Peyer's patch (tissue), 4 donors: ENCODE measurements at regions not wholly inside any gene's neighbourhood (a gene's known extent, or its start where the extent isn't known, plus 50 kb on each side); places are given as distances from the start of the nearest gene placed in this dataset.

Source experiments
- POLR2A ChIP-seq, 2 donors: fragments of 450-650 bp; IDR thresholded peaks; one replicate each; pipeline ENCODE4 v1.5.1; 2017; ENCODE audit warnings: antibody characterized with exemption in 2 of 2, mild to moderate bottlenecking in 2 of 2, moderate library complexity in 2 of 2
- TF ChIP-seq, protein P1 (sequence below), 6 experiments: fragments of 450-650 bp in 4 of 6; fragments of 200-600 bp in 2 of 6; sonication (generic) in 1 of 6; IDR thresholded peaks; one replicate each; pipeline ENCODE4 v1.5.1; 2017 to 2019; ENCODE audit warnings: antibody characterized with exemption in 6 of 6, mild to moderate bottlenecking in 3 of 6, moderate library complexity in 1 of 6

DNA sequence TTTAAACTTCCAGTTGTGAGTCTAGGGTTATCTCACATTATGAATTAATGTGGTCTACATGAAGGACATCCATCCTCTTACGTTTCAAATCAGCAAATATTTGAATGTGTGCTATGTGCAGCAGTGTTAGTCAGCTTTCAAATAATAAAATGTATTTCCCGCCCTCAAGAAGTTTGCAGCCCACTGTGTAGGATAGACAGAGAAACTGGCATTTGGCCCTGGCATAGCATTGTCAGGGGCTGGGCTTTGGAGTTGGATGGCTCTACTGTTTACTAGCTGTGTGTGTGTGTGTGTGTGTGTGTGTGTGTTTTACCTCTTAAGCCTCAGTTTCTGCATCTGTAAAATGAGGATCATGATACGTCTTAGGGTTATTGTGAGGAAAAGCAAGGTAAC, 400.5 kb upstream of the C2CD4B start:
- TF ChIP-seq POLR2A (IDR thresholded peaks at IDR 0.05), result no peak
- TF ChIP-seq, protein P1, sequence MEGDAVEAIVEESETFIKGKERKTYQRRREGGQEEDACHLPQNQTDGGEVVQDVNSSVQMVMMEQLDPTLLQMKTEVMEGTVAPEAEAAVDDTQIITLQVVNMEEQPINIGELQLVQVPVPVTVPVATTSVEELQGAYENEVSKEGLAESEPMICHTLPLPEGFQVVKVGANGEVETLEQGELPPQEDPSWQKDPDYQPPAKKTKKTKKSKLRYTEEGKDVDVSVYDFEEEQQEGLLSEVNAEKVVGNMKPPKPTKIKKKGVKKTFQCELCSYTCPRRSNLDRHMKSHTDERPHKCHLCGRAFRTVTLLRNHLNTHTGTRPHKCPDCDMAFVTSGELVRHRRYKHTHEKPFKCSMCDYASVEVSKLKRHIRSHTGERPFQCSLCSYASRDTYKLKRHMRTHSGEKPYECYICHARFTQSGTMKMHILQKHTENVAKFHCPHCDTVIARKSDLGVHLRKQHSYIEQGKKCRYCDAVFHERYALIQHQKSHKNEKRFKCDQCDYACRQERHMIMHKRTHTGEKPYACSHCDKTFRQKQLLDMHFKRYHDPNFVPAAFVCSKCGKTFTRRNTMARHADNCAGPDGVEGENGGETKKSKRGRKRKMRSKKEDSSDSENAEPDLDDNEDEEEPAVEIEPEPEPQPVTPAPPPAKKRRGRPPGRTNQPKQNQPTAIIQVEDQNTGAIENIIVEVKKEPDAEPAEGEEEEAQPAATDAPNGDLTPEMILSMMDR (IDR thresholded peaks at IDR 0.05), result no peak
